ENCODE measurements at regions not wholly inside any gene's neighbourhood (a gene's known extent, or its start where the extent isn't known, plus 50 kb on each side); places are given as distances from the start of the nearest gene placed in this dataset.

DNA sequence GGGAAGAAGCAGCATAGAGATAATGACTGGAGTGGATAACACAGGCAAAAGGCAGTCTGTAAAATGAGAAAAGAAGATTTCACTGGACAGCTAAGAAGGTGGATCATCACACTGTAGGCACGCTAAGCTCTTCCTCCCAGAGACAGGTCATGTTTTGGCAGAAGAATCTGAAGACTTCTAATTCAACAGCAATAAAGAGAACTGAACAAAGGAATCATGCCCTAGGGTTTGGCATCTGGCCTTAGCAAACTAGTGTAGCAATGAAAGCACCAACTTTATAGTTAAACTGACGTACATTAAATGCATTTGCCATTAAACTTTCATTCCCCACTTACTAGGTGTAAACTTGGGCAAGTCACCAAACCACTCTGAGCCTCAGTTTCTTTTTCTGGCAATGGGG, 84.4 kb upstream of the SEM1 start:
- TF ChIP-seq YY1 (IDR thresholded peaks at IDR 0.05; ENCODE audit: insufficient read depth, insufficient read length) (no peak), ZNF274 (IDR thresholded peaks at IDR 0.05; ENCODE audit: low read depth, low read length) (no peak), SUZ12 (IDR thresholded peaks at IDR 0.05; ENCODE audit: extremely low read depth, insufficient read depth, insufficient read length) (no peak)
